SJSA1 (cell line): ENCODE measurements at regions not wholly inside any gene's neighbourhood (a gene's known extent, or its start where the extent isn't known, plus 50 kb on each side); places are given as distances from the start of the nearest gene placed in this dataset.
A peak's percentile ranks its signal among the peaks of the same experiment; 100 is the strongest.

ENCODE experiments used
- DNase-seq, 2 experiments: peaks; one replicate each; pipeline ENCODE4 v3.0.0-alpha.2; 2015 to 2020; ENCODE audit warnings: low spot score in 2 of 2, low read depth in 1 of 2
- H3K27ac ChIP-seq: fragments of 250-450 bp; sonication (Bioruptor Pico); 2 replicates; pipeline ENCODE4 v1.5.1; 2020; ENCODE audit warnings: mild to moderate bottlenecking, moderate library complexity
- H3K27me3 ChIP-seq: fragments of 250-450 bp; sonication (Bioruptor Pico); replicated peaks from 2 replicates; pipeline ENCODE4 v1.5.1; 2020; ENCODE audit warnings: mild to moderate bottlenecking, moderate library complexity
- H3K36me3 ChIP-seq: fragments of 250-450 bp; sonication (Bioruptor Pico); 2 replicates; pipeline ENCODE4 v1.5.1; 2020; ENCODE audit warnings: mild to moderate bottlenecking
- H3K4me1 ChIP-seq: fragments of 250-450 bp; sonication (Bioruptor Pico); replicated peaks from 2 replicates; pipeline ENCODE4 v1.6.1; 2021; ENCODE audit warnings: mild to moderate bottlenecking
- H3K4me3 ChIP-seq: fragments of 250-450 bp; sonication (Bioruptor Pico); 2 replicates; pipeline ENCODE4 v1.5.1; 2020; ENCODE audit warnings: mild to moderate bottlenecking
- H3K9me3 ChIP-seq: fragments of 250-450 bp; sonication (Bioruptor Pico); replicated peaks from 2 replicates; pipeline ENCODE4 v1.5.1; 2020; ENCODE audit warnings: mild to moderate bottlenecking

GRCh38 chr2:48874282-48874681, 118.8 kb upstream of the LHCGR start:
- Histone ChIP-seq H3K4me1 (no peaks in the 10 kb centered on the region), H3K27ac (no peak overlapping the region), H3K4me3 (no peak overlapping the region), H3K36me3 (no peaks in the 10 kb centered on the region), H3K9me3 (no peaks in the 10 kb centered on the region), H3K27me3 (no peaks in the 10 kb centered on the region; the same call in 1 of the 2 replicates)
- no peak for DNase-seq

- DNase-seq, result no peak
- no peaks in the 10 kb centered on the region for H3K9me3 ChIP-seq
- H3K27me3 ChIP-seq, result no peaks in the 10 kb centered on the region; the same call in 1 of the 2 replicates
- H3K4me1 ChIP-seq, result no peaks in the 10 kb centered on the region
- no peak overlapping the region for H3K4me3 ChIP-seq
- H3K36me3 ChIP-seq, result no peaks in the 10 kb centered on the region
- H3K27ac ChIP-seq, result no peak overlapping the region
Measured at GRCh38 chr2:48873666-48874065, 118.1 kb upstream of the LHCGR start.

GRCh38 chr2:48870942-48871341, 115.4 kb upstream of the LHCGR start:
- H3K36me3 ChIP-seq, result no peaks in the 10 kb centered on the region
- H3K4me3 ChIP-seq, result no peak overlapping the region
- DNase-seq, result no peak
- H3K27me3 ChIP-seq, result no peaks in the 10 kb centered on the region
- no peak overlapping the region for H3K27ac ChIP-seq
- H3K4me1 ChIP-seq, result no peaks in the 10 kb centered on the region
- no peaks in the 10 kb centered on the region; the same call in 1 of the 2 replicates for H3K9me3 ChIP-seq

- H3K4me3 ChIP-seq, result no peak overlapping the region
- no peaks in the 10 kb centered on the region for H3K27me3 ChIP-seq
- H3K4me1 ChIP-seq, result no peaks in the 10 kb centered on the region
- H3K36me3 ChIP-seq, result no peaks in the 10 kb centered on the region
- H3K9me3 ChIP-seq, result no peaks in the 10 kb centered on the region; the same call in 1 of the 2 replicates
- H3K27ac ChIP-seq, result no peak overlapping the region
- no peak for DNase-seq
Measured at GRCh38 chr2:48870503-48870902, 115.0 kb upstream of the LHCGR start.

- DNase-seq, result no peak
- H3K9me3 ChIP-seq, result peaks cover 5% of the 10 kb centered on the region
- H3K4me3 ChIP-seq, result no peak overlapping the region
- no peaks in the 10 kb centered on the region for H3K36me3 ChIP-seq
- H3K27ac ChIP-seq, result no peak overlapping the region
- peaks cover 8% of the 10 kb centered on the region for H3K4me1 ChIP-seq
- H3K27me3 ChIP-seq, result no peaks in the 10 kb centered on the region
Measured at GRCh38 chr2:48865704-48866103, 110.2 kb upstream of the LHCGR start.

GRCh38 chr2:48860380-48860779, 104.9 kb upstream of the LHCGR start:
- peaks cover 9% of the 10 kb centered on the region for H3K4me1 ChIP-seq
- no peak overlapping the region for H3K27ac ChIP-seq
- H3K9me3 ChIP-seq, result peaks cover 5% of the 10 kb centered on the region; the same call in 1 of the 2 replicates
- no peaks in the 10 kb centered on the region for H3K27me3 ChIP-seq
- H3K4me3 ChIP-seq, result no peak overlapping the region
- DNase-seq, result no peak
- H3K36me3 ChIP-seq, result no peaks in the 10 kb centered on the region

- H3K27me3 ChIP-seq, result no peaks in the 10 kb centered on the region
- peaks cover 37% of the 10 kb centered on the region for H3K4me1 ChIP-seq
- no peaks in the 10 kb centered on the region for H3K9me3 ChIP-seq
- no peak for DNase-seq
- no peaks in the 10 kb centered on the region for H3K36me3 ChIP-seq
- no peak overlapping the region for H3K4me3 ChIP-seq
- H3K27ac ChIP-seq, result no peak overlapping the region
Measured at GRCh38 chr2:48856657-48857056, 101.1 kb upstream of the LHCGR start.

GRCh38 chr2:48856144-48856543, 100.6 kb upstream of the LHCGR start:
- no peak for DNase-seq

GRCh38 chr2:48855142-48855541, 99.6 kb upstream of the LHCGR start:
- Histone ChIP-seq H3K9me3 (no peaks in the 10 kb centered on the region), H3K27me3 (no peaks in the 10 kb centered on the region), H3K27ac (no peak overlapping the region), H3K4me1 (peaks cover 47% of the 10 kb centered on the region), H3K36me3 (no peaks in the 10 kb centered on the region), H3K4me3 (no peak overlapping the region)
- DNase-seq, result no peak

More at GRCh38 chr2:48856144-48856543, 100.6 kb upstream of the LHCGR start:
- Histone ChIP-seq H3K27ac (no peak overlapping the region), H3K9me3 (no peaks in the 10 kb centered on the region), H3K4me1 (peaks cover 42% of the 10 kb centered on the region), H3K4me3 (no peak overlapping the region), H3K36me3 (no peaks in the 10 kb centered on the region), H3K27me3 (no peaks in the 10 kb centered on the region)

- Histone ChIP-seq H3K4me1 (peaks cover 49% of the 10 kb centered on the region), H3K4me3 (no peak overlapping the region), H3K36me3 (no peaks in the 10 kb centered on the region), H3K9me3 (no peaks in the 10 kb centered on the region), H3K27me3 (no peaks in the 10 kb centered on the region), H3K27ac (no peak overlapping the region)
- DNase-seq, result no peak
Measured at GRCh38 chr2:48854681-48855080, 99.2 kb upstream of the LHCGR start.

- Histone ChIP-seq H3K27ac (peak overlapping the region; percentile 78), H3K4me1 (peaks cover 52% of the 10 kb centered on the region)
- DNase-seq, result peak in 1 of 2 experiments; percentile 54
Measured at GRCh38 chr2:48852938-48853337, 97.4 kb upstream of the LHCGR start.

GRCh38 chr2:48851161-48851560, 95.6 kb upstream of the LHCGR start:
- Histone ChIP-seq H3K4me3 (no peak overlapping the region), H3K27me3 (no peaks in the 10 kb centered on the region), H3K9me3 (0 out of 2 replicates have a peak, but pooled peaks cover 2% of the 10 kb centered on the region), H3K36me3 (no peaks in the 10 kb centered on the region), H3K4me1 (peaks cover 52% of the 10 kb centered on the region), H3K27ac (no peak overlapping the region)
- DNase-seq, result no peak

More at GRCh38 chr2:48852938-48853337, 97.4 kb upstream of the LHCGR start:
- H3K36me3 ChIP-seq, result no peaks in the 10 kb centered on the region
- H3K4me3 ChIP-seq, result no peak overlapping the region
- H3K9me3 ChIP-seq, result no peaks in the 10 kb centered on the region
- no peaks in the 10 kb centered on the region for H3K27me3 ChIP-seq

- no peak overlapping the region for H3K4me3 ChIP-seq
- H3K27ac ChIP-seq, result no peak overlapping the region
- 0 out of 2 replicates have a peak, but pooled peaks cover 2% of the 10 kb centered on the region for H3K9me3 ChIP-seq
- no peaks in the 10 kb centered on the region for H3K27me3 ChIP-seq
- H3K36me3 ChIP-seq, result no peaks in the 10 kb centered on the region
- H3K4me1 ChIP-seq, result peaks cover 46% of the 10 kb centered on the region
- DNase-seq, result peak in 1 of 2 experiments; percentile 19
Measured at GRCh38 chr2:48849770-48850169, 94.2 kb upstream of the LHCGR start.

- no peak for DNase-seq
- no peak overlapping the region for H3K4me3 ChIP-seq
- H3K27me3 ChIP-seq, result no peaks in the 10 kb centered on the region
- no peaks in the 10 kb centered on the region for H3K36me3 ChIP-seq
- peaks cover 10% of the 10 kb centered on the region; the same call in 1 of the 2 replicates for H3K4me1 ChIP-seq
- 0 out of 2 replicates have a peak, but pooled peaks cover 2% of the 10 kb centered on the region for H3K9me3 ChIP-seq
- H3K27ac ChIP-seq, result no peak overlapping the region
Measured at GRCh38 chr2:48845684-48846083, 90.2 kb upstream of the LHCGR start.
